HAP-1 (cell line): ENCODE measurements at regions not wholly inside any gene's neighbourhood (a gene's known extent, or its start where the extent isn't known, plus 50 kb on each side); places are given as distances from the start of the nearest gene placed in this dataset.
"Not testable (repeated sequence)": the region's sequence is repeated elsewhere in the genome, so short reads cannot be mapped to it uniquely, and the experiment has no call there.

ENCODE experiments used
- DNase-seq, 2 experiments: peaks; one replicate each; pipeline ENCODE4 v3.0.0-alpha.2; 2016 to 2020; ENCODE audit warnings: low spot score in 2 of 2
- H3K27me3 ChIP-seq: fragments of 250-450 bp; sonication (Bioruptor Pico); 2 replicates; pipeline ENCODE4 v1.5.1; 2020; ENCODE audit warnings: low read depth, mild to moderate bottlenecking, moderate library complexity
- H3K36me3 ChIP-seq: fragments of 250-450 bp; sonication (Bioruptor Pico); replicated peaks from 2 replicates; pipeline ENCODE4 v1.5.1; 2020; ENCODE audit warnings: mild to moderate bottlenecking
- H3K4me1 ChIP-seq: fragments of 250-450 bp; sonication (Bioruptor Pico); 2 replicates; pipeline ENCODE4 v1.5.1; 2020; ENCODE audit warnings: mild to moderate bottlenecking
- H3K4me3 ChIP-seq: fragments of 250-450 bp; sonication (Bioruptor Pico); 2 replicates; pipeline ENCODE4 v1.5.1; 2020; ENCODE audit warnings: mild to moderate bottlenecking, moderate library complexity
- H3K9me3 ChIP-seq: fragments of 250-450 bp; sonication (Bioruptor Pico); 2 replicates; pipeline ENCODE4 v1.5.1; 2020; ENCODE audit warnings: mild to moderate bottlenecking, moderate library complexity
- in situ Hi-C: fragments of 300-500 bp; cut with MboI; formaldehyde crosslinking; loops from 3 replicates; pipeline ENCODE4 v1.14.3; 2020; ENCODE audit warnings: low sequenced_read_pairs, inconsistent platforms, mixed read lengths

GRCh38 chr4:112007391-112007790, 137.9 kb upstream of the FAM241A start:
- in situ Hi-C loops: no loop called here
- DNase-seq: no peak
- H3K9me3 ChIP-seq: no peaks in the 10 kb centered on the region
- H3K4me1 ChIP-seq: peaks cover 4% of the 10 kb centered on the region; the same call in 1 of the 2 replicates
- no peak overlapping the region for H3K4me3 ChIP-seq
- no peaks in the 10 kb centered on the region for H3K36me3 ChIP-seq
- no peaks in the 10 kb centered on the region for H3K27me3 ChIP-seq

GRCh38 chr4:112015960-112016359, 129.3 kb upstream of the FAM241A start:
- in situ Hi-C loops: no loop called here

GRCh38 chr4:112023402-112023950, 121.8 kb upstream of the FAM241A start:
- Histone ChIP-seq H3K27me3 (peaks cover 24% of the 10 kb centered on the region), H3K36me3 (no peaks in the 10 kb centered on the region), H3K9me3 (no peaks in the 10 kb centered on the region), H3K4me1 (no peaks in the 10 kb centered on the region), H3K4me3 (no peak overlapping the region)
- in situ Hi-C loops: no loop called here
- DNase-seq: peak in 1 of 2 experiments; percentile 21

More at GRCh38 chr4:112015960-112016359, 129.3 kb upstream of the FAM241A start:
- no peak for DNase-seq
- no peaks in the 10 kb centered on the region for H3K4me1 ChIP-seq
- no peaks in the 10 kb centered on the region for H3K36me3 ChIP-seq
- no peaks in the 10 kb centered on the region for H3K9me3 ChIP-seq
- H3K27me3 ChIP-seq: peaks cover 7% of the 10 kb centered on the region
- no peak overlapping the region for H3K4me3 ChIP-seq

GRCh38 chr4:112026058-112026457, 119.2 kb upstream of the FAM241A start:
- no peak for DNase-seq
- Histone ChIP-seq H3K4me3 (no peak overlapping the region), H3K36me3 (no peaks in the 10 kb centered on the region), H3K27me3 (peaks cover 28% of the 10 kb centered on the region), H3K4me1 (no peaks in the 10 kb centered on the region), H3K9me3 (no peaks in the 10 kb centered on the region)
- in situ Hi-C loops: no loop called here

- no peaks in the 10 kb centered on the region for H3K4me1 ChIP-seq
- H3K36me3 ChIP-seq: no peaks in the 10 kb centered on the region
- no peak for DNase-seq
- H3K4me3 ChIP-seq: no peak overlapping the region
- H3K9me3 ChIP-seq: no peaks in the 10 kb centered on the region
- H3K27me3 ChIP-seq: peaks cover 48% of the 10 kb centered on the region
- in situ Hi-C loops: loop anchor here (10.0 kb wide), 1 partner anchor 385 kb away; no protein-coding TSS in a partner anchor
Observed at GRCh38 chr4:112029771-112030171, 115.5 kb upstream of the FAM241A start.

GRCh38 chr4:112031712-112032328, 113.4 kb upstream of the FAM241A start:
- H3K4me1 ChIP-seq: no peaks in the 10 kb centered on the region
- DNase-seq: peak; percentile 48 to 65
- H3K4me3 ChIP-seq: no peak overlapping the region
- H3K36me3 ChIP-seq: no peaks in the 10 kb centered on the region
- H3K9me3 ChIP-seq: no peaks in the 10 kb centered on the region
- in situ Hi-C loops: loop anchor here (10.0 kb wide), 1 partner anchor 387 kb away; no protein-coding TSS in a partner anchor
- peaks cover 53% of the 10 kb centered on the region for H3K27me3 ChIP-seq

GRCh38 chr4:112036886-112037285, 108.4 kb upstream of the FAM241A start:
- no peak for DNase-seq
- H3K4me3 ChIP-seq: no peak overlapping the region
- in situ Hi-C loops: loop anchor here (10.0 kb wide), 1 partner anchor 392 kb away; no protein-coding TSS in a partner anchor

GRCh38 chr4:112038861-112039260, 106.4 kb upstream of the FAM241A start:
- Histone ChIP-seq H3K27me3 (peaks cover 52% of the 10 kb centered on the region), H3K4me3 (no peak overlapping the region), H3K4me1 (no peaks in the 10 kb centered on the region), H3K36me3 (no peaks in the 10 kb centered on the region), H3K9me3 (no peaks in the 10 kb centered on the region)
- DNase-seq: no peak
- in situ Hi-C loops: loop anchor here (10.0 kb wide), 1 partner anchor 394 kb away; no protein-coding TSS in a partner anchor

More at GRCh38 chr4:112036886-112037285, 108.4 kb upstream of the FAM241A start:
- no peaks in the 10 kb centered on the region for H3K4me1 ChIP-seq
- H3K36me3 ChIP-seq: no peaks in the 10 kb centered on the region
- no peaks in the 10 kb centered on the region for H3K9me3 ChIP-seq
- peaks cover 56% of the 10 kb centered on the region for H3K27me3 ChIP-seq

- H3K4me1 ChIP-seq, H3K27me3 ChIP-seq, DNase-seq, H3K4me3 ChIP-seq, in situ Hi-C loops, H3K9me3 ChIP-seq, H3K36me3 ChIP-seq: not testable (repeated sequence)
Observed at GRCh38 chr4:112049119-112049518, 96.1 kb upstream of the FAM241A start.

GRCh38 chr4:112053825-112054350, 91.4 kb upstream of the FAM241A start:
- Histone ChIP-seq H3K27me3 (peaks cover 17% of the 10 kb centered on the region), H3K9me3 (no peaks in the 10 kb centered on the region), H3K36me3 (no peaks in the 10 kb centered on the region), H3K4me3 (no peak overlapping the region), H3K4me1 (peaks cover 8% of the 10 kb centered on the region)
- peak in 1 of 2 experiments; percentile 93 for DNase-seq
- in situ Hi-C loops: no loop called here

GRCh38 chr4:112055100-112055499, 90.2 kb upstream of the FAM241A start:
- Histone ChIP-seq H3K4me1 (peaks cover 8% of the 10 kb centered on the region), H3K4me3 (no peak overlapping the region), H3K27me3 (peaks cover 20% of the 10 kb centered on the region), H3K36me3 (no peaks in the 10 kb centered on the region), H3K9me3 (no peaks in the 10 kb centered on the region)
- in situ Hi-C loops: no loop called here
- no peak for DNase-seq

- H3K27me3 ChIP-seq: peaks cover 20% of the 10 kb centered on the region
- no peak for DNase-seq
- H3K4me1 ChIP-seq: peaks cover 8% of the 10 kb centered on the region
- in situ Hi-C loops: no loop called here
- H3K9me3 ChIP-seq: no peaks in the 10 kb centered on the region
- H3K4me3 ChIP-seq: no peak overlapping the region
- H3K36me3 ChIP-seq: no peaks in the 10 kb centered on the region
Observed at GRCh38 chr4:112057470-112057869, 87.8 kb upstream of the FAM241A start.

- no peaks in the 10 kb centered on the region for H3K9me3 ChIP-seq
- H3K4me1 ChIP-seq: peaks cover 7% of the 10 kb centered on the region
- H3K27me3 ChIP-seq: peaks cover 20% of the 10 kb centered on the region
- in situ Hi-C loops: no loop called here
- DNase-seq: no peak
- H3K36me3 ChIP-seq: no peaks in the 10 kb centered on the region
- H3K4me3 ChIP-seq: no peak overlapping the region
Observed at GRCh38 chr4:112058433-112058832, 86.8 kb upstream of the FAM241A start.

GRCh38 chr4:112060212-112060611, 85.0 kb upstream of the FAM241A start:
- H3K36me3 ChIP-seq: no peaks in the 10 kb centered on the region
- peak; percentile 30 to 44 for DNase-seq
- in situ Hi-C loops: no loop called here
- H3K27me3 ChIP-seq: peaks cover 16% of the 10 kb centered on the region
- H3K9me3 ChIP-seq: no peaks in the 10 kb centered on the region
- no peak overlapping the region for H3K4me3 ChIP-seq
- H3K4me1 ChIP-seq: no peaks in the 10 kb centered on the region
